ENCODE measurements at regions not wholly inside any gene's neighbourhood (a gene's known extent, or its start where the extent isn't known, plus 50 kb on each side); places are given as distances from the start of the nearest gene placed in this dataset.

DNA sequence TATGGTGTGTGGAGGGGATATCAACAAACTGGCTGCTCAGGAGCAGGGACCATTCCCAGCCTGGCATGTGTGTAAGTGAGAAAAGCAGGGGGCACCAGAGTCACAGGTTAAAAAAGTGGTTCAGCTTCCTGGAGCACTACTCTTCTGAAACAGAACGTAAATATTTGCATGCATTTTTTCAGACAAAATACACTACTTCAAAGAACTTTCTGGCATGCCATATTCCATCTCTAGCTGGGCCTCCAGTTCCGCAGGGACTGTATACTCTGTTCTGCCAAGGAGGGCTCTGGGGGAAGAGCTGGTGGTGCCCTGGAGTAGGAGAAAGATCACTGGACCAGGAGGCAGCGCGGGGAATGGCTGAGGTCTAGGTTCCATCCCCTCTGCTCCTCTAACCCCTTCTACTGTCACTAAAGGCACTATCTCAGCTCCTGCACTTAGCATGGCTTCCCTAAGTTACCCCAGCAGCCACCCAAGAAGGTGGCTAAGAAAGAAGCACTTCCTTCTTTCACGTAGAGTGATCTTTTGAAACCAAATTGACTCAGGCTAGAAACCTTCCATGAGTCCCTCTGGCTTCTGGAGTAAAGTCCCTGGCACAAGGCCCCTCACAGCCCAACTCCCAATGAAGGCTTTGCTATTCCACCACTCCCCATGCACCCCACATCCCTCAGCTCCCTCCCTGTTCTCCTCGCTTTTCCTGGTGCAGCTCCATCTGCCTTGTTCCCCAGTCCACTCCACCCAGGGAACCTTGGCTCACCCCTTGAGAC lies 57.6 kb upstream of the CABLES1 start:
- TF ChIP-seq ESRRG (CRISPR knock-in tag; IDR thresholded peaks at IDR 0.05) (no peak), ZNF70 (CRISPR knock-in tag; IDR thresholded peaks at IDR 0.05) (no peak), ZFP3 (CRISPR knock-in tag; IDR thresholded peaks at IDR 0.05) (no peak), TOX (CRISPR knock-in tag; IDR thresholded peaks at IDR 0.05; ENCODE audit: borderline replicate concordance) (no peak), PPARA (CRISPR knock-in tag; IDR thresholded peaks at IDR 0.05; ENCODE audit: borderline replicate concordance) (no peak), SNAI2 (CRISPR knock-in tag; IDR thresholded peaks at IDR 0.05) (no peak), CSDC2 (CRISPR knock-in tag; IDR thresholded peaks at IDR 0.05) (no peak), TCF4 (CRISPR knock-in tag; IDR thresholded peaks at IDR 0.05; ENCODE audit: borderline replicate concordance) (no peak), ZNF8 (CRISPR knock-in tag; IDR thresholded peaks at IDR 0.05) (no peak), ISL1 (CRISPR knock-in tag; IDR thresholded peaks at IDR 0.05) (no peak), RARB (CRISPR knock-in tag; IDR thresholded peaks at IDR 0.05) (no peak)
- TF ChIP-seq, protein P1, sequence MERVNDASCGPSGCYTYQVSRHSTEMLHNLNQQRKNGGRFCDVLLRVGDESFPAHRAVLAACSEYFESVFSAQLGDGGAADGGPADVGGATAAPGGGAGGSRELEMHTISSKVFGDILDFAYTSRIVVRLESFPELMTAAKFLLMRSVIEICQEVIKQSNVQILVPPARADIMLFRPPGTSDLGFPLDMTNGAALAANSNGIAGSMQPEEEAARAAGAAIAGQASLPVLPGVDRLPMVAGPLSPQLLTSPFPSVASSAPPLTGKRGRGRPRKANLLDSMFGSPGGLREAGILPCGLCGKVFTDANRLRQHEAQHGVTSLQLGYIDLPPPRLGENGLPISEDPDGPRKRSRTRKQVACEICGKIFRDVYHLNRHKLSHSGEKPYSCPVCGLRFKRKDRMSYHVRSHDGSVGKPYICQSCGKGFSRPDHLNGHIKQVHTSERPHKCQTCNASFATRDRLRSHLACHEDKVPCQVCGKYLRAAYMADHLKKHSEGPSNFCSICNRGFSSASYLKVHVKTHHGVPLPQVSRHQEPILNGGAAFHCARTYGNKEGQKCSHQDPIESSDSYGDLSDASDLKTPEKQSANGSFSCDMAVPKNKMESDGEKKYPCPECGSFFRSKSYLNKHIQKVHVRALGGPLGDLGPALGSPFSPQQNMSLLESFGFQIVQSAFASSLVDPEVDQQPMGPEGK (CRISPR knock-in tag; IDR thresholded peaks at IDR 0.05; ENCODE audit: borderline replicate concordance) = no peak
- TF ChIP-seq, protein P2, sequence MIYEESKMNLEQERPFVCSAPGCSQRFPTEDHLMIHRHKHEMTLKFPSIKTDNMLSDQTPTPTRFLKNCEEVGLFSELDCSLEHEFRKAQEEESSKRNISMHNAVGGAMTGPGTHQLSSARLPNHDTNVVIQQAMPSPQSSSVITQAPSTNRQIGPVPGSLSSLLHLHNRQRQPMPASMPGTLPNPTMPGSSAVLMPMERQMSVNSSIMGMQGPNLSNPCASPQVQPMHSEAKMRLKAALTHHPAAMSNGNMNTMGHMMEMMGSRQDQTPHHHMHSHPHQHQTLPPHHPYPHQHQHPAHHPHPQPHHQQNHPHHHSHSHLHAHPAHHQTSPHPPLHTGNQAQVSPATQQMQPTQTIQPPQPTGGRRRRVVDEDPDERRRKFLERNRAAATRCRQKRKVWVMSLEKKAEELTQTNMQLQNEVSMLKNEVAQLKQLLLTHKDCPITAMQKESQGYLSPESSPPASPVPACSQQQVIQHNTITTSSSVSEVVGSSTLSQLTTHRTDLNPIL (CRISPR knock-in tag; IDR thresholded peaks at IDR 0.05; ENCODE audit: low read depth) = no peak
- TF ChIP-seq, protein P3, sequence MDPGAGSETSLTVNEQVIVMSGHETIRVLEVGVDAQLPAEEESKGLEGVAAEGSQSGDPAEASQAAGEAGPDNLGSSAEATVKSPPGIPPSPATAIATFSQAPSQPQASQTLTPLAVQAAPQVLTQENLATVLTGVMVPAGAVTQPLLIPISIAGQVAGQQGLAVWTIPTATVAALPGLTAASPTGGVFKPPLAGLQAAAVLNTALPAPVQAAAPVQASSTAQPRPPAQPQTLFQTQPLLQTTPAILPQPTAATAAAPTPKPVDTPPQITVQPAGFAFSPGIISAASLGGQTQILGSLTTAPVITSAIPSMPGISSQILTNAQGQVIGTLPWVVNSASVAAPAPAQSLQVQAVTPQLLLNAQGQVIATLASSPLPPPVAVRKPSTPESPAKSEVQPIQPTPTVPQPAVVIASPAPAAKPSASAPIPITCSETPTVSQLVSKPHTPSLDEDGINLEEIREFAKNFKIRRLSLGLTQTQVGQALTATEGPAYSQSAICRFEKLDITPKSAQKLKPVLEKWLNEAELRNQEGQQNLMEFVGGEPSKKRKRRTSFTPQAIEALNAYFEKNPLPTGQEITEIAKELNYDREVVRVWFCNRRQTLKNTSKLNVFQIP (CRISPR knock-in tag; IDR thresholded peaks at IDR 0.05; ENCODE audit: borderline replicate concordance, low read depth) = no peak

Data from SK-N-SH treated with all-trans-retinoic acid at 6 μM for 48 hours (cell line).